DMS153 treated with DMSO at 0.1 percent for 48 hours (cell line): ENCODE measurements at regions not wholly inside any gene's neighbourhood (a gene's known extent, or its start where the extent isn't known, plus 50 kb on each side); places are given as distances from the start of the nearest gene placed in this dataset.
"Not testable (repeated sequence)": the region's sequence is repeated elsewhere in the genome, so short reads cannot be mapped to it uniquely, and the experiment has no call there.

Source experiments
- DNase-seq: peaks from one replicate; lab custom pipeline; 2025; ENCODE audit not compliant: unreplicated experiment; lab: John Stamatoyannopoulos, UW

DNA sequence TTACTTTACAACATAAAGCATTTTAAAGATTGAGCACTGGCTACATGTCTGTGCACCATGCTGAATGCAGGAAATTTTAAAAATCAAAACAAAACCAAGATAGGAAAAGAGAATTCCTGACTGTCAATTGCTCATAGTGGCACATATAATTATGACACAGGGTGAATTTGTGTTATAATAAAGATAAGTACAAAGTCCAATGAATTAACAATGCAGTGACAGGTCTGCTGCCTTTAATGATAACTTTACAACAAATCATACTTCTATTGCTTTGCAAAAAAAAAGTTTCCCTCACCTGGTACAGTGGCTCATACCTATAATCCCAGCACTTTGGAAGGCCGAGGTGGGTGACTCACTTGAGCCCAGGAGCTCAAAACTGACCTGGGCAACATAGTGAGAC is 93.8 kb upstream of the OSBPL8 start:
- no peak for DNase-seq

GRCh38 chr12:76664731-76665130 is 99.2 kb upstream of the ZDHHC17 start:
- no peak for DNase-seq

DNA sequence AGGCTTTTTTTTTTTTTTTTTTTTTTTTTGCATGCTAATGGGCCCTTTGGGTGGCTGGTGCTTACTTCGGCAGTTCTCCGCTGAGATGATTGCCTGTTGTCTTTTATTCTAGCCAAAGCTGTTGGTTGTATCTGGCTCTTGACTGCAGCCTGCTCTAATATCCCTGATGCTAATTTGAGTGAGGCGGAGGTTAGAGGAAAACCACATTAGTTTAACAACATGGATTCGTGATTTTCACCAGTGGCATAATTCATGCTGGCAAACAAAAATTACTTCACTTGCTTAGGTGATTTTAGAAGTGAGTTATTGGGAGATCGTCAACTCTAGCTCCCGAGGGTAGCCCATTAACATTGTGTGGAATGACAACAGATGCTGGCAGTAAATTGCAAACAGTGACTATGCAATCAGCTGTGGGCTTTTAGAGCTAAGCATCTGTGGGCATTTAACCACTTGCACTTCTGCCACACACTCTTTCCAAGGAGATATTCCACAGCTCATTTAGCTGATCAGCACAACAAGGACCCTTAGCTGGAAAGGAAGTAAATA is 97.6 kb upstream of the ZDHHC17 start:
- DNase-seq = no peak

DNA sequence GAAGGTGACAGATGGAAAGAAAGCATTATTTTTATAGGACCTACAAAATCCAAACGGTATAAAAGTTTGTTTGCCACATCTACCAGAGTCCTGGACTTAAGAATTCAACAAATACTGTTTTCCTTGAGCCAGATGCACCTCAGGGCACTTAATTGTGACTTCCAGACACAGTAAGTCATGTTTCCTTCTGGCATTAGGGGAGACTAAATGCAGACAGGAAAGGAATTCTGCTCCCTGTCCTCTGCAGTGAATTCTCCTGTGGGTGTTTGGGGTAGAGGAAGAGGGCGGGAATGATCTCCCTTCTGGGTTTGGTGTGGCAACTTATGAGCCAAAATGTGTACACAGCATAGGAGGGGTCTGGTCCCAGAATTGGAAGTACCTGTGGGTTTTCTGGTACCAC is 93.9 kb upstream of the ZDHHC17 start:
- DNase-seq = no peak

DNA sequence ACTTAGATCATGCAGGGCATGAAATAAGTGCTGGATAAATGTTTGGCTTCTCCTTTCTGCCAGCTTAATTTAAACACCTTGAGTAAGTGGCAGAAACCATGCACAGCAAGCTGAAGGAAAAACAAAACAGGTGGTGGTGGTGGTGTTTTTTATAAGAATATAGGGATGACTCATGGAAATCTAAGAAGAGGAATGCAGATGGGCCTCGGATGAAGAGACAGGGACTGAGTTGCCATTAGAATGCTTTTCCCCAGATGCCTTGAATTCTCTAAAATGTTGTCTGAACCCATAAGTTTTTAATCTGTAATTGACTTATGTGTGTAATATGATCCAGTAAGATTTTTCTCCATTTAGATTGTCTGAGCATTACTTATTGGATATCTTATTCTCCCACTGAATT is 93.1 kb upstream of the ZDHHC17 start:
- no peak for DNase-seq

- no peak for DNase-seq
Observed at GRCh38 chr12:76674669-76675315, 89.1 kb upstream of the ZDHHC17 start.

GRCh38 chr12:76676261-76676660 is 87.7 kb upstream of the ZDHHC17 start:
- DNase-seq = not testable (repeated sequence)

GRCh38 chr12:76678992-76679391 is 84.9 kb upstream of the ZDHHC17 start:
- DNase-seq = no peak

- DNase-seq = no peak
Observed at GRCh38 chr12:76679778-76680177, 84.1 kb upstream of the ZDHHC17 start.

DNA sequence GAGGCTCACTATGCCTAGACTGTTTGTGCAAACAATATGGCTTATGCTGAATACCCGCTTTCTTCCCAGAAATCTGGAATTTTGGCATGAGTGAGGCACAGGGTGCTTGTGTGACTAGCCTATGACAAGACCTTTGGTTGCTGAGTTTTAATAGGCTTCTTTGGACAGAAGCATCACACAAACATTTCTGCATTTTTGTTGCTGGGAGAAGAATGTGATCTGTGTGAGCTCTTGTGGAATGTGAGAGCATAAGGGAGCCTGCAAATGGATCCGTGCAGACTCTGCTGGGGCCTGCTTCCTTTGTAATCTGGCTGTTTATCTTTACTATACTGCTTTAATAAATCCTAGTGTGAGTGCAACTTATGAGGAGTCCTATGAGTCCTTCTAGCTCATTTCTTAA is 83.0 kb upstream of the ZDHHC17 start:
- no peak for DNase-seq

GRCh38 chr12:76685246-76685678 is 78.7 kb upstream of the ZDHHC17 start:
- peak; percentile 46 for DNase-seq

- DNase-seq = no peak
Observed at GRCh38 chr12:76687981-76688380, 75.9 kb upstream of the ZDHHC17 start.

DNA sequence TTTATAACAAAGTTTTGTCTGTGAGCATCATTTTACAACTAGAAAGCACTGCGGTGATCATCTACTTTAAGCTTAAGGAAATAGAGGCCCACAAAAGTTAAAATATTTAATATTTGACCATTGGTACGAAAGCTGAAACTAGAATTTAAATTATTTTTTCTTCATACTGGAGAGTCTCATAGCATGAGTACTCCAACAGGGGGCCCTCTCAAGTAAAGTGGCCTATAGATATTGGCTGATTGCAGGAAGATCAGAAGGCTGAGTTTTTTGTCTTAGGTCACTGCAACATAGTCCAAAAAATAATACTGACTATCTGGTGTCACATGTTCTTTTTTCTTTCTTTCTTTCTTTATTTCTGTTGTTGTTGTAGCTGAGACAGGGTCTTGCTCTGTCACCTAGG is 75.3 kb upstream of the ZDHHC17 start:
- no peak for DNase-seq

GRCh38 chr12:76690921-76691700 is 72.8 kb upstream of the ZDHHC17 start:
- DNase-seq = no peak

DNA sequence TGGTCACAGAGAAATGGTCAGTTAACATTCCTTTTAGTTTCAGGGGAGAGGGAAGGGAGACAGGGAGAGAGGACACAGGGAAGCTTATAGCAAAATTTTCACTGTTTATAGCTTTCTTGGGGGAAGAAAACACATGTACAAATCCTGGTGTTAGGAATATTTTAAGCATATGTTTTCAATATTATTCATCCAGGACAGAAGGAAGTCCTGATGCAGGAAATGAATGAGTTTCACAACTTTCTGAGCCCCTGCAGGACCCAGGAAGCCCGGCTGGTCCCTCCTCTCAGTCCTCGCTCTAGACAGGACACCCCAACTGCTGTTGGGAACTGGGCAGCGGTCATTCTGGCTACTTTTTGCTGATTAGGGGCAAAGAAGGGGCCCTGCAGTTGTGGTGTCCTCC is 71.1 kb upstream of the ZDHHC17 start:
- no peak for DNase-seq

DNA sequence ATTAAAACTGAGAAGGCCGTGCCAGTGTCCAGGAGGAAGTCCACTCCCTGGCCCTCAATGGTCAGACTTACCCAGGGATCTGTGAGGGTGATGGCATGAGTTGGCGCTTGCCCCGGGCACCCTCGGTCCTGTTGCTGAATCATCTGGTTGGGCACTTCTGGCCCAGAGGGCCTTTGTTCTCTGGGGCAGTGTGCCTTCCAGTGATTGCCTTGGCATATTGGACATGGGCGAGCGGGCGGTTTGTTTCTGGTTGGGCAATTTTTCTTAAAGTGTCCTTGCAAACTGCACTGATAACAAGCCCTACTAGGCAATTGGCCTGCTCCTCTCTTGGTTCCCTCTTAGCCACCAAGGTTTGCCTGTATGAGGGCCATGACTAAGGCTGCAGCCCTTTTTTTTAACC is 69.5 kb upstream of the ZDHHC17 start:
- DNase-seq = no peak

DNA sequence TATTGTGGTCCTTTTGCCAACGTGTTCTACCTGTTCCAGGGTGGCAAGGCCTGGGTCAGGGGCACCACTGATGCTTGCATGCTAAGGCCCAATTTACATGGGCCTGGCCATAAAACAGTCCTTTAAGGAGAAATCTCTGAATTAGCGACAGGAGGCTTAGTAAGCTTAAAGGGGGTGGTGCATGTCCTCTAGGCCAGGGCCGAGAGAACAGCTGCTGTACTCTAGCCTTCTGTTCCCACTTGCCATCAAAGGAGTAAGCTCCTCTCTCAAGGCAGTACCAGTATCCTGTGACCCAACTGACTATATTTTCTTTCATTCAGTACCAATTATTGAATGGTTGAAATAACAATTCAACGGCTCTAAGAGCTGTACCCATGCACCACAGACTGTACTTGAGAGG is 67.7 kb upstream of the ZDHHC17 start:
- DNase-seq = no peak

GRCh38 chr12:76697849-76698248 is 66.1 kb upstream of the ZDHHC17 start:
- DNase-seq = no peak

DNA sequence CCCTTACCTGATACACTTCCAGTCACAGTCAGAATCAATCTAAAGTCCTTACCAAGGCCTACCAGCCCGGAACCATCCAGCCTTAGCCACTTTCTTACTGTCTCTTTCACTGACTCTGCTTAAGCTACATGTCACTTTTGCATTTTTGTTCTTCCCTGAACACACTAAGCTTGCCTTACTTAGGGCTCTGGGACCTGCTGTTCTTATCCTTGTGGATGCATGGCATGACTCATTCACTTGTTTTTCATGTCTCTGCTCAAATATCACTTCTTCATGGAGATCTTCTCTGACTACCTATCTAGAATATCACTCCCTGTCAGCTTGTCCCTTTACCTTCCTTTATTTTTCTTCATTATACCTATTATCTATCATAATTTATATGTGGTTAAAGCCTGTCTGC is 65.6 kb upstream of the ZDHHC17 start:
- DNase-seq = no peak

DNA sequence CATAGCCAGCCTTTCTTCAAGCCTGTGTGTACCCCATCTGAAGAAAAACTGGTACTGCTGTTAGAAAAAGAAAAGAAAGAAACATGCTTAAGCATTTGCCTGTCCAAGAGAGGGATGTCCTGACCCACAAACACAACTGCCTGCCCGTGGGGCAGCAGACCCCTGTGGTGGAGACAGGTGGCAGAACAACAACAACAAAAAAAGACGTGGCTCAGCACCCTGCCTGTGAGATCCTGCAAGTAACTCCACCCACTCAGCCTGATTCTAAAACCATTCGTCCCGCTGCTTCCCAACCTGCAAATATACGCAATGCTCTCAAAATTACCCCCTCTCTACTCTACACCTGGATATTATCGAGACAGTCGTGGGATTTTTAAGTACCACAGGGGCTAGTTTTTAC is 64.9 kb upstream of the ZDHHC17 start:
- no peak for DNase-seq

GRCh38 chr12:76701690-76702089 is 62.2 kb upstream of the ZDHHC17 start:
- DNase-seq = no peak

GRCh38 chr12:76702946-76703345 is 61.0 kb upstream of the ZDHHC17 start:
- DNase-seq = no peak
